HUES48 (cell line): ENCODE measurements at regions not wholly inside any gene's neighbourhood (a gene's known extent, or its start where the extent isn't known, plus 50 kb on each side); places are given as distances from the start of the nearest gene placed in this dataset.

Experiments used
- H3K27ac ChIP-seq: one replicate; pipeline ENCODE4 v1.7.0; 2013; ENCODE audit warnings: low read depth, low read length, inconsistent platforms
- H3K27me3 ChIP-seq: 2 replicates; pipeline ENCODE4 v1.6.1; 2013; ENCODE audit warnings: mild to moderate bottlenecking, low read length; ENCODE audit not compliant: control insufficient read depth, insufficient read depth
- H3K36me3 ChIP-seq: 2 replicates; pipeline ENCODE4 v1.6.1; 2013; ENCODE audit warnings: low read length; ENCODE audit not compliant: control insufficient read depth, insufficient read depth
- H3K4me1 ChIP-seq: 2 replicates; pipeline ENCODE4 v1.6.1; 2013; ENCODE audit warnings: mild to moderate bottlenecking, low read length; ENCODE audit not compliant: control insufficient read depth, insufficient read depth
- H3K4me3 ChIP-seq: 2 replicates; pipeline ENCODE4 v1.5.1; 2013; ENCODE audit warnings: mild to moderate bottlenecking, low read depth, low read length
- H3K9ac ChIP-seq: 2 replicates; pipeline ENCODE4 v1.6.1; 2013; ENCODE audit warnings: mild to moderate bottlenecking, low read depth, low read length, moderate library complexity
- H3K9me3 ChIP-seq: 2 replicates; pipeline ENCODE4 v1.6.1; 2013; ENCODE audit warnings: low read length; ENCODE audit not compliant: control insufficient read depth, insufficient read depth

DNA sequence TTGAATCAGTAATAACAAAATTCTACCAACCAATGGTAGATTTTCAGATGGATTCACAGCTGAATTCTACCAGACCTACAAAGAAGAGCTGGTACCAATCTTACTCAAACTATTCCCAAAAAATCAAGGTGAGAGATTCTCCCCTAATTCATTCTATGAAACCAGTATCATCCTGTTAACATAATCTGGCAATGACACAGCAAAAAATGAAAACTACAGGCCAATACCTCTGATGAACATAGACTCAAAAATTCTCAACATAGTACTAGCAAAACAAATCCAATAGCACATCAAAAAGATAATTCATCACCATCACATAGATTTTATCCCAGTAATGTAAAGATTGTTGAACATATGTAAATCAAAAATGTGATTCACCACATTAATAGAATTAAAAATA, 234.4 kb upstream of the KIF2B start:
- Histone ChIP-seq H3K4me3 (no peak overlapping the region), H3K4me1 (no peaks in the 10 kb centered on the region), H3K27ac (no peak overlapping the region), H3K9me3 (no peaks in the 10 kb centered on the region), H3K27me3 (no peaks in the 10 kb centered on the region), H3K9ac (no peak overlapping the region), H3K36me3 (no peaks in the 10 kb centered on the region)

GRCh38 chr17:53574038-53574437, 248.7 kb upstream of the KIF2B start:
- Histone ChIP-seq H3K4me1 (no peaks in the 10 kb centered on the region), H3K4me3 (no peak overlapping the region), H3K36me3 (no peaks in the 10 kb centered on the region), H3K27me3 (no peaks in the 10 kb centered on the region), H3K9ac (no peak overlapping the region), H3K27ac (no peak overlapping the region), H3K9me3 (no peaks in the 10 kb centered on the region)

DNA sequence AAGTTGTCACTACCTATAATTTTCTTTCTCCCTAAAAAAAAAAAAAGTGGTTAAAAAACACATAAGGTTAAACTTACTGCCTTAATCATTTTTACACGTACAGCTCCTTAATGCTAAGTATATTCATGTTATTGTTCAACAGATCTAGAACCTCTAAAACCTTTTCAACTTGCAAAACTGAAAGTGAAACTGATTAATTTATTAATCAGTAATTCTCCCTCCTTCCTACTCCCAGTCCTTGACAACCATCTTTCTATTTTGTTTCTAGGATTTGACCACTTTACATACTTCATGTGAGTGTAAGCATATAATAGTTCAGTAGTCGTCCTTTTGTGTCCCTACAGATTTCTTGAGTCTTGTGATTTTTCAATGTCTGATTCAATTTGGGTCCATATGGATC, 251.4 kb upstream of the KIF2B start:
- Histone ChIP-seq H3K9me3 (no peaks in the 10 kb centered on the region), H3K4me1 (no peaks in the 10 kb centered on the region), H3K9ac (no peak overlapping the region), H3K27me3 (no peaks in the 10 kb centered on the region), H3K27ac (no peak overlapping the region), H3K4me3 (no peak overlapping the region), H3K36me3 (no peaks in the 10 kb centered on the region)

DNA sequence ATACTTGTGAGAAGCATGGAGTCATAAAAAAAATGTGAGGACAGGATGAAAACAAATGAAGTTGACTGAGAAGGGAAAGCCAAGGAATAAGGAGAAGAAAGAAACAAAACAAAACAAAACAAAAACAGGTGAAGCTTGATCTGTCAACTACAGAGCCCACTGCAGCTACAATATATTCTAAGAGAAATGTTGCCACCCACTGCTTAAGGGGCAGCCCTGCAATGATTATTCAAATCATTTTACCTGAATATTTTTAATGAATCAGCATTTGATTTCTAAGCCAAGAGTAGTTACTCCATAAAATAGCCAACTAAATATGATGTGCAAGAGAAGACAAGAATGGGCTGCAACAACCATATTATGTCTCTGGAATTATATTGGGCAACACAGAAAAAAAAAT, 252.0 kb upstream of the KIF2B start:
- H3K4me1 ChIP-seq = no peaks in the 10 kb centered on the region
- H3K27ac ChIP-seq = no peak overlapping the region
- no peaks in the 10 kb centered on the region for H3K36me3 ChIP-seq
- no peak overlapping the region for H3K4me3 ChIP-seq
- H3K9me3 ChIP-seq = no peaks in the 10 kb centered on the region
- no peak overlapping the region for H3K9ac ChIP-seq
- no peaks in the 10 kb centered on the region for H3K27me3 ChIP-seq

GRCh38 chr17:53560953-53561352, 261.8 kb upstream of the KIF2B start:
- Histone ChIP-seq H3K9ac (no peak overlapping the region), H3K27me3 (no peaks in the 10 kb centered on the region), H3K36me3 (no peaks in the 10 kb centered on the region), H3K4me3 (no peak overlapping the region), H3K27ac (no peak overlapping the region), H3K9me3 (no peaks in the 10 kb centered on the region), H3K4me1 (no peaks in the 10 kb centered on the region)

- Histone ChIP-seq H3K9me3 (no peaks in the 10 kb centered on the region), H3K4me1 (no peaks in the 10 kb centered on the region), H3K9ac (no peak overlapping the region), H3K4me3 (no peak overlapping the region), H3K27ac (no peak overlapping the region), H3K27me3 (no peaks in the 10 kb centered on the region), H3K36me3 (no peaks in the 10 kb centered on the region)
Observed at GRCh38 chr17:53548252-53548651, 274.5 kb upstream of the KIF2B start.

DNA sequence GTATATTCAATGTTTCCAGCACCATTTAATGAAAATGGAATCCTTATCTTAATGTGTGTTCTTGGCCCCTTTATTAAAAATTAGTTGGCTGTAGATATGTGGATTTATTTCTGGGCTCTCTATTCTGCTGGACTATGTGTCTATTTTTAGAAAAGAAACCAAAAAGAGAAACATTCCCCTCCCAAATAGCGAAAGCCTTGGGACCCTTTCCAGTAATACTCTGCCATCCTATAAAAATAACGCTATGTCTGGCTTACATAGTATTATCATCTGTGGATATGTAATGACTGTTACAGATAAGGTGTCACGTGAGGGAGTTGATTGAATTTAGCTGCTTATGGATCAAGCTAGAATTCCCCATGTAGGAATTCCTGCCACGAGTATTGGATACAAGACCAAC, 279.3 kb upstream of the KIF2B start:
- no peaks in the 10 kb centered on the region for H3K9me3 ChIP-seq
- H3K36me3 ChIP-seq = no peaks in the 10 kb centered on the region
- H3K27me3 ChIP-seq = no peaks in the 10 kb centered on the region
- no peak overlapping the region for H3K9ac ChIP-seq
- H3K27ac ChIP-seq = no peak overlapping the region
- H3K4me1 ChIP-seq = peaks cover 4% of the 10 kb centered on the region; the same call in 1 of the 2 replicates
- H3K4me3 ChIP-seq = no peak overlapping the region

GRCh38 chr17:53538129-53538617, 284.6 kb upstream of the KIF2B start:
- Histone ChIP-seq H3K4me3 (no peak overlapping the region), H3K36me3 (no peaks in the 10 kb centered on the region), H3K9ac (no peak overlapping the region), H3K27ac (no peak overlapping the region), H3K27me3 (no peaks in the 10 kb centered on the region), H3K4me1 (peaks cover 4% of the 10 kb centered on the region; the same call in 1 of the 2 replicates), H3K9me3 (no peaks in the 10 kb centered on the region)

- Histone ChIP-seq H3K4me1 (0 out of 2 replicates have a peak, but pooled peaks cover 4% of the 10 kb centered on the region), H3K4me3 (no peak overlapping the region), H3K27ac (no peak overlapping the region), H3K9me3 (no peaks in the 10 kb centered on the region), H3K36me3 (no peaks in the 10 kb centered on the region), H3K9ac (no peak overlapping the region), H3K27me3 (no peaks in the 10 kb centered on the region)
Observed at GRCh38 chr17:53527473-53527872, 295.3 kb upstream of the KIF2B start.

GRCh38 chr17:53525590-53525989, 297.1 kb upstream of the KIF2B start:
- no peaks in the 10 kb centered on the region for H3K9me3 ChIP-seq
- 0 out of 2 replicates have a peak, but pooled peaks cover 4% of the 10 kb centered on the region for H3K4me1 ChIP-seq
- no peak overlapping the region for H3K4me3 ChIP-seq
- H3K27ac ChIP-seq = no peak overlapping the region
- H3K36me3 ChIP-seq = no peaks in the 10 kb centered on the region
- no peaks in the 10 kb centered on the region for H3K27me3 ChIP-seq
- no peak overlapping the region for H3K9ac ChIP-seq

DNA sequence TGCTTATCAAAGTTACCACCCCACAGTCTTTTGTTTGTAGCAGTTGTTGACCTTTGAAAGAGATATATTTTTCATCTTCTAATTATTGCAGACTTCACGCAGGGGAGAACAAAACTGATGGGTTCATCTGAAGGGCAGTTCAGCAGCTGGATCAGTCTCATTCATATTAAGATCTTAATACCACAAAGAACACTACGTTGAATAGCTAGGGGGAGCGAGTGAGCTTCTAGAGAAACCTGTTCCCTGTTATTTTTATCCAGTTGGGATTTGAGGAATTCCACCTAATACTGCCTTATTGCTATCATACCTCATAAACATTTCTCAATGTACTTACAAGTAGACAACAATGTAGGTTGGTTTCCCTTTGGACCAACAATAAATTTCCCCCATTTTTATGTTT, 306.1 kb upstream of the KIF2B start:
- H3K9me3 ChIP-seq = no peaks in the 10 kb centered on the region
- H3K9ac ChIP-seq = no peak overlapping the region
- H3K4me1 ChIP-seq = peaks cover 9% of the 10 kb centered on the region; the same call in 1 of the 2 replicates
- no peak overlapping the region for H3K27ac ChIP-seq
- H3K27me3 ChIP-seq = no peaks in the 10 kb centered on the region
- H3K36me3 ChIP-seq = no peaks in the 10 kb centered on the region
- no peak overlapping the region for H3K4me3 ChIP-seq

- Histone ChIP-seq H3K27me3 (no peaks in the 10 kb centered on the region), H3K27ac (no peak overlapping the region), H3K36me3 (no peaks in the 10 kb centered on the region), H3K4me1 (no peaks in the 10 kb centered on the region; the same call in 1 of the 2 replicates), H3K9ac (no peak overlapping the region), H3K4me3 (no peak overlapping the region), H3K9me3 (no peaks in the 10 kb centered on the region)
Observed at GRCh38 chr17:53499277-53499676, 323.4 kb upstream of the KIF2B start.
